ENCODE measurements at regions not wholly inside any gene's neighbourhood (a gene's known extent, or its start where the extent isn't known, plus 50 kb on each side); places are given as distances from the start of the nearest gene placed in this dataset.

DNA sequence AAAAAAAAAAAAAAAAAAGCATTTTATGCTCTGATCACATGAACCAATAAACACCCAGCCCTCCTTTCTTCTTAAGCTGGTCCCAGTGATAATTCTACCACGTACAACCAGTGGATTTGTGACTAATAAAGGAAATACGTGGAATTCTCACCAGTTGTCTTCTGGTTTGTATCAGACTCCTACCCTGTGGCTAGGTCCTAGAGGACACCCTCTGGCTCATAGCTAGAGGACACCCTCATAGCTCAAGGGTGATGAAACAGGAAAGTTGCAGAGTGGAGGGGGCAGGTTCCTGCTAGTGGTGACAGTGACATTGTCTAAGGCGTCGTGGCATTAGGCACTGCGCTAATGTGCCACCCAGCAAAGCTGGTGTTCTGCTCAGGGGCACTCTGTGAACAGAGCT, 167.8 kb downstream of the BCL11A start:
- no peak for TF ChIP-seq RAD21 (IDR thresholded peaks at IDR 0.05 in 1 of 2, conservative IDR thresholded peaks at IDR 0.05 in 1 of 2; ENCODE audit: low read depth in 2 of 2, low read length in 2 of 2)
- TF ChIP-seq CBX8 (IDR thresholded peaks at IDR 0.05; ENCODE audit: borderline replicate concordance, low read depth, low read length), result no peak
- no peak for TF ChIP-seq POLR2A (IDR thresholded peaks at IDR 0.05; ENCODE audit: control extremely low read depth in 1 of 2, low read depth in 2 of 2, low read length in 2 of 2)
- TF ChIP-seq, protein P1, sequence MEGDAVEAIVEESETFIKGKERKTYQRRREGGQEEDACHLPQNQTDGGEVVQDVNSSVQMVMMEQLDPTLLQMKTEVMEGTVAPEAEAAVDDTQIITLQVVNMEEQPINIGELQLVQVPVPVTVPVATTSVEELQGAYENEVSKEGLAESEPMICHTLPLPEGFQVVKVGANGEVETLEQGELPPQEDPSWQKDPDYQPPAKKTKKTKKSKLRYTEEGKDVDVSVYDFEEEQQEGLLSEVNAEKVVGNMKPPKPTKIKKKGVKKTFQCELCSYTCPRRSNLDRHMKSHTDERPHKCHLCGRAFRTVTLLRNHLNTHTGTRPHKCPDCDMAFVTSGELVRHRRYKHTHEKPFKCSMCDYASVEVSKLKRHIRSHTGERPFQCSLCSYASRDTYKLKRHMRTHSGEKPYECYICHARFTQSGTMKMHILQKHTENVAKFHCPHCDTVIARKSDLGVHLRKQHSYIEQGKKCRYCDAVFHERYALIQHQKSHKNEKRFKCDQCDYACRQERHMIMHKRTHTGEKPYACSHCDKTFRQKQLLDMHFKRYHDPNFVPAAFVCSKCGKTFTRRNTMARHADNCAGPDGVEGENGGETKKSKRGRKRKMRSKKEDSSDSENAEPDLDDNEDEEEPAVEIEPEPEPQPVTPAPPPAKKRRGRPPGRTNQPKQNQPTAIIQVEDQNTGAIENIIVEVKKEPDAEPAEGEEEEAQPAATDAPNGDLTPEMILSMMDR (IDR thresholded peaks at IDR 0.05; ENCODE audit: control extremely low read depth in 1 of 3, insufficient read depth in 1 of 3, low read depth in 1 of 3, low read length in 3 of 3), result no peak
- no peak for TF ChIP-seq TCF12 (IDR thresholded peaks at IDR 0.05; ENCODE audit: low read depth, low read length)
- TF ChIP-seq SIX5 (IDR thresholded peaks at IDR 0.05; ENCODE audit: low read depth, low read length), result no peak
- no peak for TF ChIP-seq BACH1 (IDR thresholded peaks at IDR 0.05; ENCODE audit: low read length)
- no peak for TF ChIP-seq HDAC6 (IDR thresholded peaks at IDR 0.05; ENCODE audit: low read depth, low read length)
- TF ChIP-seq EZH2 (IDR thresholded peaks at IDR 0.05; ENCODE audit: low read depth, low read length, severe bottlenecking), result no peak
- TF ChIP-seq MAX (IDR thresholded peaks at IDR 0.05), result no peak
- TF ChIP-seq POLR2AphosphoS5 (IDR thresholded peaks at IDR 0.05; ENCODE audit: low read depth, low read length), result no peak
